Hematopoietic multipotent progenitor cell treated with erythropoietin and hydrocortisone succinate and interleukin-3 and kit ligand, for 8 days (in vitro differentiated cells): ENCODE measurements at regions not wholly inside any gene's neighbourhood (a gene's known extent, or its start where the extent isn't known, plus 50 kb on each side); places are given as distances from the start of the nearest gene placed in this dataset.

Experiments used
- DNase-seq: peaks from one replicate; pipeline ENCODE4 v3.0.0-alpha.2; 2015

GRCh38 chr12:91964501-91964900 lies 181.1 kb downstream of the BTG1 start:
- no peak for DNase-seq

GRCh38 chr12:91959220-91959619 lies 186.4 kb downstream of the BTG1 start:
- no peak for DNase-seq

- DNase-seq = no peak
These were observed 186.8 kb downstream of the BTG1 start for GRCh38 chr12:91958816-91959215.

GRCh38 chr12:91954747-91955146 lies 190.9 kb downstream of the BTG1 start:
- DNase-seq = no peak

- DNase-seq = no peak
These were observed 191.3 kb downstream of the BTG1 start for GRCh38 chr12:91954326-91954725.

- no peak for DNase-seq
These were observed 192.7 kb downstream of the BTG1 start for GRCh38 chr12:91952916-91953315.

GRCh38 chr12:91951571-91951970 lies 194.1 kb downstream of the BTG1 start:
- no peak for DNase-seq

- DNase-seq = no peak
These were observed 197.1 kb downstream of the BTG1 start for GRCh38 chr12:91948504-91948903.

GRCh38 chr12:91947459-91947858 lies 198.2 kb downstream of the BTG1 start:
- DNase-seq = no peak

GRCh38 chr12:91944637-91945036 lies 201.0 kb downstream of the BTG1 start:
- no peak for DNase-seq

GRCh38 chr12:91940826-91941570 lies 204.6 kb downstream of the BTG1 start:
- no peak for DNase-seq

GRCh38 chr12:91940322-91940721 lies 205.3 kb downstream of the BTG1 start:
- no peak for DNase-seq

- DNase-seq = no peak
These were observed 207.9 kb downstream of the BTG1 start for GRCh38 chr12:91937706-91938105.

- DNase-seq = no peak
These were observed 208.6 kb downstream of the BTG1 start for GRCh38 chr12:91937009-91937408.

GRCh38 chr12:91935296-91935695 lies 210.3 kb downstream of the BTG1 start:
- no peak for DNase-seq

GRCh38 chr12:91931111-91931510 lies 214.5 kb downstream of the BTG1 start:
- no peak for DNase-seq

GRCh38 chr12:91928501-91928900 lies 217.1 kb downstream of the BTG1 start:
- DNase-seq = no peak

- no peak for DNase-seq
These were observed 218.8 kb downstream of the BTG1 start for GRCh38 chr12:91926848-91927247.

- DNase-seq = no peak
These were observed 220.8 kb downstream of the BTG1 start for GRCh38 chr12:91924827-91925226.

- no peak for DNase-seq
These were observed 221.8 kb downstream of the BTG1 start for GRCh38 chr12:91923864-91924263.

- DNase-seq = no peak
These were observed 223.0 kb downstream of the BTG1 start for GRCh38 chr12:91922674-91923073.

GRCh38 chr12:91922139-91922538 lies 223.5 kb downstream of the BTG1 start:
- no peak for DNase-seq

GRCh38 chr12:91921555-91921954 lies 224.1 kb downstream of the BTG1 start:
- DNase-seq = no peak

GRCh38 chr12:91920741-91921140 lies 224.9 kb downstream of the BTG1 start:
- no peak for DNase-seq

- no peak for DNase-seq
These were observed 225.4 kb downstream of the BTG1 start for GRCh38 chr12:91920276-91920675.
